ENCODE measurements at regions not wholly inside any gene's neighbourhood (a gene's known extent, or its start where the extent isn't known, plus 50 kb on each side); places are given as distances from the start of the nearest gene placed in this dataset.

DNA sequence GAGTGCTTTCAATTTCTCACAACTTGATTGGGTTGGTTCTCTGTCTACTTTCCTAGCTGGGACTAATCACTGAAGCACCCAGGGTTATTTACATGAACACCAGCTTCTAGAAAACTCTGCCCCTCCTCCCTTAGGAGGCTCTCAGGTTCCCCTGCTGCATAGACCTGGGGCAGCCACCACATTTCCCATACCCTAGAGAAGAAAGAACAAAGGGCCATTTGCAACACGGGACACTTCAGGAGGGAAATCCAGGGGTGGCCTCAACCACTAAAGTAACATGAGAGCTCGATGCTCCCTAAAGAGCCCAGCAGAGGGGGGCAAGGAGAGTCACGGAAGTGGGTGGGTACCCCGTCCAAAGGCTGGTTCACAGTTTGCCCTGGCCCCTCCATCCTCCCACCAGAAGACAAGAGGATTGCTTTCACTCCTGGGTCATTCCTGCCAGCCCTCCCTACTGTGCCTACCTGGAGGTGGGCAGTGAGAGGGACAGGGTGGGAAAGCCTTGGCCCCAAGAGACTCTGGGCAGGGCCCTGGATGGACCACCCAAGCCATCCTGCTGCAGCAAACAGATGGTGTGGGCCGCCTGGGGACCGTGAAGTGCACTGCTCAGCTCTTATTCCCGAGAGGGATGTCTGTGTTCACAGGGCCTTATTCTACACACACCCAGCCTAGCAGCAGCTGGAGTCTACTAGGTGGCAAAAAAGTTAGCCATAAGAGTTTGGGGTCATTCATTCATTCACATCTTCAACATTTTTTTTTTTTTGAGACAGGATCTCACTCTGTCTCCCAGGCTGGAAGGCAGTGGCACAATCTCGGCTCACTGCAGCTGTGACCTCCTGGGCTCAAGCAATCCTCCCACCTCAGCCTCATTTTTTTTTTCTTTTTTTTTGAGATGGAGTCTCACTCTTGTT is 392.1 kb downstream of the SOX9 start:
- DNase-seq, result no peak
- WGBS, 2 donors, result 75 to 81% methylated on average over 6 to 7 of the region's 8 CpGs
- Histone ChIP-seq H3K36me3 (no peaks in the 10 kb centered on the region), H3K9me3 (no peaks in the 10 kb centered on the region), H3K4me3 (replicated peaks in 1 of 3) (no peak overlapping the region), H3K4me1 (peaks cover 46 to 50% of the 10 kb centered on the region in 2 donors), H3K27ac (no peak overlapping the region), H3K27me3 (no peaks in the 10 kb centered on the region)
- no peak for TF ChIP-seq POLR2A (IDR thresholded peaks at IDR 0.05)
- TF ChIP-seq, protein P1, sequence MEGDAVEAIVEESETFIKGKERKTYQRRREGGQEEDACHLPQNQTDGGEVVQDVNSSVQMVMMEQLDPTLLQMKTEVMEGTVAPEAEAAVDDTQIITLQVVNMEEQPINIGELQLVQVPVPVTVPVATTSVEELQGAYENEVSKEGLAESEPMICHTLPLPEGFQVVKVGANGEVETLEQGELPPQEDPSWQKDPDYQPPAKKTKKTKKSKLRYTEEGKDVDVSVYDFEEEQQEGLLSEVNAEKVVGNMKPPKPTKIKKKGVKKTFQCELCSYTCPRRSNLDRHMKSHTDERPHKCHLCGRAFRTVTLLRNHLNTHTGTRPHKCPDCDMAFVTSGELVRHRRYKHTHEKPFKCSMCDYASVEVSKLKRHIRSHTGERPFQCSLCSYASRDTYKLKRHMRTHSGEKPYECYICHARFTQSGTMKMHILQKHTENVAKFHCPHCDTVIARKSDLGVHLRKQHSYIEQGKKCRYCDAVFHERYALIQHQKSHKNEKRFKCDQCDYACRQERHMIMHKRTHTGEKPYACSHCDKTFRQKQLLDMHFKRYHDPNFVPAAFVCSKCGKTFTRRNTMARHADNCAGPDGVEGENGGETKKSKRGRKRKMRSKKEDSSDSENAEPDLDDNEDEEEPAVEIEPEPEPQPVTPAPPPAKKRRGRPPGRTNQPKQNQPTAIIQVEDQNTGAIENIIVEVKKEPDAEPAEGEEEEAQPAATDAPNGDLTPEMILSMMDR (IDR thresholded peaks at IDR 0.05), result no peak
- intact Hi-C loops (cut with DNase I), result no loop called here

DNA sequence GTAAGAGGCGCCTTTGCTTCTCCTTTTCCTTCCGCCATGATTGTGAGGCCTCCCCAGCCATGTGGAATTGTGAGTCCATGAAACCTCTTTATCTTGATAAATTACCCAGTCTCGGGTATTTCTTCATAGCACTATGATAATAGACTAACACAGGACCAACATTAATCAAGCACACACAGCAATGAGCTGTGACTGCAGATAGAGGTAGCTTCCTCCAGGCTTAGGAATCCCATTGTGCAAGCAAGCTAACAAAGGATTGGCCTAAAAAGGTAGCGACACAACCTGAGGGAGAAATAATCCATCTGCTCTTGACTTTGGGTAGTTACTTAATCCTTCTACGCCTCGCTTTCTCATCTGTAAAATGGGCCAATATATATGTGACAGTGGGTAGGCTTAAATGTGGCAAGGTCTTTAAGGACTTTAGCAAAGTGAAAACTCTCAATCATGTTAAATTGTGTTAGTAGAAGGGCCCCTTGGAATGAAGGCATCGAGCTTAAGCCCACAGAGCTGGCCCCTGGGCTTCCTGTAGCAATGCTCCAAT is 393.6 kb downstream of the SOX9 start:
- WGBS, 2 donors, result 89 to 92% methylated on average over 7 of the region's 7 CpGs
- Histone ChIP-seq H3K27ac (peak overlapping the region; percentile 65 to 98 (median 94)), H3K4me1 (peaks cover 60 to 61% of the 10 kb centered on the region in 2 donors)

DNA sequence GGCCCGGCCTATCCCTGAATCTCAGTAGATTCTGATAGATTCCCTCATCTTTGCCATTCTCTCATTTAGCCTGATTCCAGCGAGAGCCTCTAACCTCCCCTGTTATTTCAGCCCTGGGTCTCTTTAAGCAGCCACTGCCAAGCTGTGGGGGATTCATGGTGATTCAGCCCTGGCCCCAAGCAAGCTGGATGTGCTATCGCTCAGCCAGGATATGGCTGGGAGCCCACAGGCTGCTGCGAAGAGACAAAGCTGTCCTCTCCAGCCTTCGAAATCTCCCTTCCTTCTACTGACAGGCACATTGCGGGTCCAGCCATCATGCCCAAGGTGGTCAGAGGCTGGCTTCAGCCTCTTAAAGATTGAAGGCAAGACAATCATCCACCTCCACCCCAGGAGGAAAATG is 394.1 kb downstream of the SOX9 start:
- H3K27me3 ChIP-seq, result no peaks in the 10 kb centered on the region
- WGBS, 2 donors, result 56 to 67% methylated on average over 6 of the region's 6 CpGs
- H3K4me1 ChIP-seq, result peaks cover 58 to 60% of the 10 kb centered on the region in 2 donors
- no peak overlapping the region for H3K4me3 ChIP-seq (replicated peaks in 1 of 3)
- no peaks in the 10 kb centered on the region for H3K36me3 ChIP-seq
- DNase-seq, result peak; percentile 34 to 45
- intact Hi-C loops (cut with DNase I), result no loop called here
- TF ChIP-seq, protein P1 (IDR thresholded peaks at IDR 0.05), result no peak
- TF ChIP-seq POLR2A (IDR thresholded peaks at IDR 0.05), result no peak
- peak overlapping the region; percentile 65 to 98 (median 94) for H3K27ac ChIP-seq
- no peaks in the 10 kb centered on the region for H3K9me3 ChIP-seq

More for the DNA sequence above, 393.6 kb downstream of the SOX9 start:
- Histone ChIP-seq H3K4me3 (replicated peaks in 1 of 3) (no peak overlapping the region), H3K36me3 (no peaks in the 10 kb centered on the region), H3K27me3 (no peaks in the 10 kb centered on the region), H3K9me3 (no peaks in the 10 kb centered on the region)
- intact Hi-C loops (cut with DNase I), result no loop called here
- DNase-seq, result no peak
- no peak for TF ChIP-seq POLR2A (IDR thresholded peaks at IDR 0.05)
- TF ChIP-seq, protein P1 (IDR thresholded peaks at IDR 0.05), result no peak

DNA sequence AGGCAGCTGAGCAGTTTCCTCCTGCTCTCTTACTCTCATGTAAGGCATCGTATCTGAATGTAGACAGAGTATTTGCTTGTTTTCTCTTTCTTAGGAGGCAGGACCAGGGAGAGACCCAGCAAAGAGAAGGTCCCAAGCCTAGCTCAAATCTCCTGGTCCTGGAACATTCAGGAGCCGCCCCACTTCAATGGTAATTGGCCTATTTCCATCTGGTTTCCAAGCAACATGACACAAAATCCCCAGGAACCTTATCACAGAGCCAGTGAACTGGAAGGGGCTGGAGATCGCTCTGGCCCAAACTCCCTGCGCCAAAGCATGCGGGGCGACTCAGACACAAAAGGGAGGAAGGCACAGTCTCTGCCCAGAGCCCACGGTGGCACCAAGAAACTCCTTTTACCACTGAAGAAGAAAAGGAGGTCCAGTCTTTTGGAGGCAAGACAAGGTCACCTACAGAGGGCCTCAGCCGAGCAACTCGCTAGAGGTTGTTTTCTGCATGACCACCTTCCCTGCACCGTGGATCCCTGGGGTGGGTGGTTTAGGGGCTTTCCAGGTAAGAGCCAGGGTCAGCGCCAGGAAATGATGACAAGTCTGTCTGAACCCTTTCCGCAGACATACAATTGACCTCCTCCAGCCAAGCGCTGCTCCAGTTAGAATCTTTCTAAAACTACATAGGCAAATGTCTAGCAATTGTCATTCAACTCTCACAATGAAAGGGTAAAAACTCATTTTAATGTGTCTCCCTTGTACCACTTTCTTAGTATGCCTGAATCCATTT is 394.7 kb downstream of the SOX9 start:
- TF ChIP-seq, protein P1 (IDR thresholded peaks at IDR 0.05), result no peak
- peak in 1 of 2 donors; percentile 79 for TF ChIP-seq POLR2A (IDR thresholded peaks at IDR 0.05)
- Histone ChIP-seq H3K27ac (peak overlapping the region; percentile 65 to 98 (median 94)), H3K36me3 (no peaks in the 10 kb centered on the region), H3K9me3 (no peaks in the 10 kb centered on the region), H3K4me3 (replicated peaks in 1 of 3) (no peak overlapping the region), H3K4me1 (peaks cover 54 to 56% of the 10 kb centered on the region in 2 donors), H3K27me3 (no peaks in the 10 kb centered on the region)
- intact Hi-C loops (cut with DNase I), result no loop called here
- peak; percentile 79 to 81 for DNase-seq
- 27 to 38% methylated on average over 12 to 13 of the region's 13 CpGs for WGBS, 2 donors

Data from thyroid gland (tissue), 4 donors.